ENCODE measurements at regions not wholly inside any gene's neighbourhood (a gene's known extent, or its start where the extent isn't known, plus 50 kb on each side); places are given as distances from the start of the nearest gene placed in this dataset.
"Not testable (repeated sequence)": the region's sequence is repeated elsewhere in the genome, so short reads cannot be mapped to it uniquely, and the experiment has no call there.

GRCh38 chr13:76822698-76823267 lies 63.4 kb downstream of the KCTD12 start:
- no peaks in the 10 kb centered on the region for H3K36me3 ChIP-seq (replicated peaks in 1 of 2; ENCODE audit: insufficient read depth in 1 of 2, low read depth in 2 of 2)
- H3K9me3 ChIP-seq = no peaks in the 10 kb centered on the region
- intact Hi-C loops (cut with DNase I) = no loop called here
- no peak overlapping the region for H3K27ac ChIP-seq
- no peaks in the 10 kb centered on the region for H3K4me1 ChIP-seq
- peak; percentile 48 for ATAC-seq
- DNase-seq = no peak
- H3K27me3 ChIP-seq = no peaks in the 10 kb centered on the region
- no peak overlapping the region for H3K4me3 ChIP-seq
- 55 to 60% methylated on average over 2 of the region's 2 CpGs for WGBS, 2 donors
- peak in 3 of 7 experiments; percentile 26 to 36 (median 29) for TF ChIP-seq CTCF (IDR thresholded peaks at IDR 0.05)
- no peak for TF ChIP-seq POLR2A (IDR thresholded peaks at IDR 0.05)

- H3K27me3 ChIP-seq; H3K4me3 ChIP-seq; ATAC-seq; DNase-seq; intact Hi-C loops (cut with DNase I); H3K27ac ChIP-seq; H3K4me1 ChIP-seq; H3K36me3 ChIP-seq (replicated peaks in 1 of 2; ENCODE audit: insufficient read depth in 1 of 2, low read depth in 2 of 2); H3K9me3 ChIP-seq: not testable (repeated sequence)
- 46 to 65% methylated on average over 1 of the region's 1 CpG for WGBS, 2 donors
Observed at GRCh38 chr13:76821222-76821621, 65.0 kb downstream of the KCTD12 start.

GRCh38 chr13:76820759-76821158 lies 65.4 kb downstream of the KCTD12 start:
- no peak for TF ChIP-seq POLR2A (IDR thresholded peaks at IDR 0.05)
- no peak for TF ChIP-seq CTCF (IDR thresholded peaks at IDR 0.05)

GRCh38 chr13:76816394-76816793 lies 69.8 kb downstream of the KCTD12 start:
- H3K27me3 ChIP-seq = no peaks in the 10 kb centered on the region
- no peaks in the 10 kb centered on the region for H3K36me3 ChIP-seq (replicated peaks in 1 of 2; ENCODE audit: insufficient read depth in 1 of 2, low read depth in 2 of 2)
- no peak overlapping the region for H3K27ac ChIP-seq
- no peaks in the 10 kb centered on the region for H3K9me3 ChIP-seq
- 30 to 46% methylated on average over 5 of the region's 5 CpGs for WGBS, 2 donors
- no peak for DNase-seq
- H3K4me1 ChIP-seq = no peaks in the 10 kb centered on the region
- ATAC-seq = no peak
- intact Hi-C loops (cut with DNase I) = no loop called here
- no peak overlapping the region for H3K4me3 ChIP-seq
- TF ChIP-seq CTCF (IDR thresholded peaks at IDR 0.05) = no peak
- TF ChIP-seq POLR2A (IDR thresholded peaks at IDR 0.05) = no peak

More at GRCh38 chr13:76820759-76821158, 65.4 kb downstream of the KCTD12 start:
- Histone ChIP-seq H3K9me3 (no peaks in the 10 kb centered on the region), H3K4me1 (no peaks in the 10 kb centered on the region), H3K27ac (no peak overlapping the region), H3K27me3 (no peaks in the 10 kb centered on the region), H3K4me3 (no peak overlapping the region), H3K36me3 (replicated peaks in 1 of 2; ENCODE audit: insufficient read depth in 1 of 2, low read depth in 2 of 2) (no peaks in the 10 kb centered on the region)
- WGBS, 2 donors = 95 to 97% methylated on average over 4 of the region's 4 CpGs
- ATAC-seq = peak; percentile 48
- DNase-seq = peak in 3 of 4 donors; percentile 18 to 55 (median 28)
- intact Hi-C loops (cut with DNase I) = no loop called here

- WGBS, 2 donors = 36 to 50% methylated on average over 2 of the region's 2 CpGs
- intact Hi-C loops (cut with DNase I) = no loop called here
- Histone ChIP-seq H3K9me3 (no peaks in the 10 kb centered on the region), H3K36me3 (replicated peaks in 1 of 2; ENCODE audit: insufficient read depth in 1 of 2, low read depth in 2 of 2) (no peaks in the 10 kb centered on the region), H3K27me3 (no peaks in the 10 kb centered on the region), H3K27ac (no peak overlapping the region), H3K4me1 (no peaks in the 10 kb centered on the region), H3K4me3 (no peak overlapping the region)
- TF ChIP-seq POLR2A (IDR thresholded peaks at IDR 0.05) (no peak), CTCF (IDR thresholded peaks at IDR 0.05) (no peak)
- ATAC-seq = no peak
- DNase-seq = no peak
Observed at GRCh38 chr13:76815344-76815743, 70.9 kb downstream of the KCTD12 start.

Data from body of pancreas (tissue), 4 donors.